HG02973 (cell line): ENCODE measurements at regions not wholly inside any gene's neighbourhood (a gene's known extent, or its start where the extent isn't known, plus 50 kb on each side); places are given as distances from the start of the nearest gene placed in this dataset.
A peak's percentile ranks its signal among the peaks of the same experiment; 100 is the strongest.

Experiments
- ATAC-seq: cut with Tn5 transposase; IDR thresholded peaks from one replicate; pipeline ENCODE4 v1.9.1; 2021; ENCODE audit warnings: moderate library complexity; ENCODE audit not compliant: unreplicated experiment

DNA sequence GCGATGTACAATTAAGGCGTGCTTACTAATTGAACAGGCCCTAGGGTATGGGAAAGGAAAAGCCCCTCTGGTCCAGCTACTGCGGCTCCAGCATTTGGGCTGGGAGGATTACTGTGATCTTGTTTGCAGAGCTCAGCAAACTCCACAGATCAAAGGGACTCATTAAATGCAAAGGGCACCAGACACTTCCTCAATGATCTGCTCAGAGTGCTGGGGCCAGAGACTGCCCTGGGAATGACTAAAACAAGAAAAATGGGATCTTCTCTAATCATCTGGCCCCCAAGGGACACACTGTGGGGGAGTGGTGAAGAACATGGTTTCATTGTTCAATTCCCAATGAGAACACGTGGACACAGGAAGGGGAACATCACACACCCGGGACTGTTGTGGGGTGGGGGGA is 85.0 kb downstream of the MARCHF4 start:
- ATAC-seq: no peak

DNA sequence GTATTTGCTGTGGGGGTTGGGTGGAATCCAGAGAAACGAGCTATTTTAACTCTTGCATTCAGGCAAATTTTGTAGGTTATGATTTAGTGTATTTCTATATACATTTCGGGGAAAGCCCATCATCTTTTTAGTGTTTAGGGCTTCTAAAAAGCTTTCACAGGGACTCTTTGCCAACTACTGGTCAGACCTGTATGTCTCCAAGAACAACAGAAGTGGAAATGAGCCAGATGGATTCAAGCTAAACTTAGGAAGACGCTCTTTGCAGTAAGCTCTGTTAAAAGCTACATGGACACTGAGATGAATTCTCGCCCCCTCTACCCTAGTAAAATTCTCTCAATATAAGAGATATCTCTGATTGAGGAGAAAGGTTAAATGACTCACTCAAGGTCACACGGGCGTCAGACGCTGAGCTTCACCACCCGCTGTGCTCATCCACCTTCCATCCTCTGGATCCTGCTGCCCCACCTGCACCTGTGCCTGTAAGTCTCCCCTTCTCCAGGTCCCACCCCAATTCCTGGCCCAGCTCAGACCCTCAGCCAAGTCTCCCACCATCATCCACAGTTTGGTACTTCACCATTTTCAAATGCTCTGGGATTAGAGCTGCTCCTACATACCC is 85.6 kb downstream of the MARCHF4 start:
- no peak for ATAC-seq

DNA sequence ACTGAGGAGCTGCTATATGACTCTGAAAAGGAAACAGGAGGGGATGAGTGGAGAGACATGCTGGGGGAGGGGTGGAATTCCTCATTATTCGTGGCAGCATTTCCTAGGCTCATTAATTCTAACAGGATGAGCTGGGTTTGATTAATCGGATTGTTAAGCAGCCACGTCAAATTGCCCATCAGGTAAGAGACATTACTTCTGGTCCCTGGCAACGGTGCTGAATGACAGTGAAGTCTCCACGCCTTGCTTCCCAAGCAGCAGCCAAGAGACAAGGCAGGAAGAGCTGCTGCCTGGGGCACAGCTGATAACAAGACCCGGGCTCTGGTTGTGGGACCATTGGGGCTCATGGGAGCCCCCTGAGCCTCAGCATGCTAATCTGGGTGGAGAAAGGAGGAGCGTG is 86.6 kb downstream of the MARCHF4 start:
- no peak for ATAC-seq

DNA sequence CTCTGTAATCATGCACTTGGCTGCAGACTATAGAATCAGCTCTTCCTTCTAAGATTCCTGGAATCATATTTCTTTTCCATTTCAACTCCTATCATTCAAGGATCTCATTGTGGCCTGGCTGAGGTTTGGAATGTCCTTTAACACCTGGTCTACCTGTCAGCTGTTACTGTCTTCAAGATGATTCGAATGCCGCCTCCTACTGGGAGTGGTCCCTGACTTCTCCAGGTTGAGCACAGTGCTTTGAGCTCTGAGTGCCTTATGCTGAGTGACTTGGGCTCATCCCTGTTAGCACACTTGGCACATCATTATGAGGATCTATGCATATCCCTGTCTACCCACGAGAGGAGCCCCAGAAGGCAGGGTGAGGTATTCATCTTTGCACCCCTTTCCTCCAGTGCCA is 87.6 kb downstream of the MARCHF4 start:
- no peak for ATAC-seq

DNA sequence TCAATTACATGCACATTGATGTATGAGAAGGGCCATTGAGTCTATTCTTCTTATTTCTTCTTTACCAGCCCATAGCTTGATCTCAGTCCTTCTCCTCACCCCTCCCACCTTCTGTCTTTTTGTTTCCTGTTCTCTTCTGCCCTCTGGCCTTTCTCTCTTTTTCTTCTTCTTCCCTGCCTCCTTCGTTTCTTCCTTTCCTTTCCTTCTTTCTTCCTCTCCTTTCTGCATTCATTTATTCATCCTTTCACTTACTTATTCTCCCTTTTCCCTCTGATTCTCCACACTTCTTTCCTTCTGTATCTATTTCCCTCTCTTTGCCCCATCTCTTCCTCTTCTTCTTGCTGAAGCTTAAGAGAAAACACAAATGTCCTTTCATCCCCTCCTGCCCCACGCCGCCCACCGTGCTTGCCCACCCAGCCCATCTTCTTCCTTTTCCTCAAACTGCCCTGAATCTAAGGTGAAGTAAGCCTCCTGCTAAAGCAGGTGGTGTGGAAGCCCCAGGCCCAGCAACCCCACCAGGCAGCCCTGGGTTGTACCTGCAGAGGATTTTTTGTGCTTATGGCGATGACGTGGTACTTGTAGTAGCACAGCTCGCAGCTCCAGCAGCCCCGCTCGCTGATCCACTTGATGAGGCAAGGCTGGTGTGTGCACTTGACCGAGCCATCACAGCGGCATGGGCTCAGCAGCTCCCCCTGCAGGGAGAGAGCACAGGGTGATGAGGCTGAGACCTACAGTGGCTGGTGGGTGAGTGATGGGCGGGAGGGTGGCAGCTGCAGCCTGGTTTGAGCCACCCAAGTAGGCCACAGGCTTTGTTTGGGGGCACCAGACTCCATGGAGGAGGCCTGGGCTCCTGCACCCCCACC is 89.0 kb downstream of the MARCHF4 start:
- ATAC-seq: peak; percentile 73

DNA sequence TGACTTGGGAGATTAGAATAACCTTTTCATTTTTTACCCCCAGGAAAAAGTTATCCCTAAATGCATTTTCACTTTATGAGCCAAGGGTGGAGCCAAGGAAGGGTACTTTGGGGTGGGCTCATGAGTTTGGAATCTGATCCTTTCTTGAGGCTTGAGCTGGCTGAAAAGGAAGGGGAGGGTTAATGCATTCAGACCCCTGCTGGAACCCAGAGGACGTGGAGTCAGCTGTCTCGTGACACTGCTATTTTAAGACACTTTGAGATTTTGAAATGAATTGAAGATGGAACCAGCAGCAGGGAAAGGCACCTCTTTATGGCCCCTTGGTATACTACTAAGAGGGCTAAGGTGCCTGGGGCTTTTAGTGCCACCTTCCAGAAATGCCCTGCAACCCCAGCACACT is 90.4 kb downstream of the MARCHF4 start:
- ATAC-seq: no peak

DNA sequence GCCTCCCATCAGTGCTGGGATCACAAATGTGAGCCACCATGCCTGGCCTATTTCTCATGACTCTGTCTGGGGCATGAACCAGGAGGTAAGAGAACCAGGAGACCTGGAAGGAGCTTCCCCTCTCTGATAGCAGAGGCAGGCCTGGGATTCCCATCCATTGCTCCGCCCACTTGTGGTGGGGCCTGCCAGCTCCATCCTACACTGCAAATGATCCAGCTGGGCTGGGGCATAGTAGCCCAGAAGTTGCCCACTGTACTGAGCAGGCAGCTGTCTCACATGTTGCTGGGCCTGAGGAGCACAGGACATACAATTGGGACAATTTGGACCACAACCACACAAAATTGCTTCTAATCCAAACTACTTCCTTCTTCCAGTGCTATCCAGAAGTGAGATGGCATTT is 91.0 kb downstream of the MARCHF4 start:
- ATAC-seq: no peak

DNA sequence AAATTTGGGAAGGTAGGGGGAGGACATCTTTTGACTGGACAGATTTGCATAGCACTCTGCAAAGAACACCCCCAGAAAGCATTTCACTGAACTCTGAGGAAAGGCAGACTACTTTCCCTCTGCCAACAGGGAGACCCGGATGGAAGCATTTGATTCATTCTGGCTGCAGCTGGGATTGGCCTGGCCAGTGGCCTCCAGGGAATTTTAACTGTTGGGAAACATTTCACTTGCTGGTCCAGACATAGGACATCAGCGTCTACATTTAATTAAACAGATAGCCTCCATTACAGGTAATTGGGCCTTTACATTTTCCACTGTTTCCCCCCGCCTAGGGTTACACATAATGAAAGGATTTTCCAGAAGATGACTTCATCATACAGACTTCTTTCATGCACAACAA is 92.8 kb downstream of the MARCHF4 start:
- ATAC-seq: no peak

DNA sequence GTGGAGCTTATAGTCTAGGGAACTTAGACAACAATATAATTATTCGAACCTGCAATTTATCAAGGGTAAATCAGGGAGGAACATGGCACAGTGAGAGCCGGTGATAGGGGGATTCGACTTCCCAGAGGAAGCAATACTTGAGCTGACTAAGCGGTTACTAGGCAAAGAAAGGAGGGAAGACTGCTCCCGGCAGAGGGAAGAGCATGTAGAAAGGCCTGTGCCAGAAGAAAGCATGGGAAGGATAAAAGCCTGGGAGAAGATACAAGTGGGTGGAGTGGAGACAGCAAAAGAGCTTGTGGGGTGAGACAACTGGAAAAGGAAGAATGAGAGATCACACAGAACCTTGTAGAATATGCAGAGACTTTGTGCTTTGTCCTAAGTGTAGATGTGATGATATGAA is 93.3 kb downstream of the MARCHF4 start:
- ATAC-seq: no peak

DNA sequence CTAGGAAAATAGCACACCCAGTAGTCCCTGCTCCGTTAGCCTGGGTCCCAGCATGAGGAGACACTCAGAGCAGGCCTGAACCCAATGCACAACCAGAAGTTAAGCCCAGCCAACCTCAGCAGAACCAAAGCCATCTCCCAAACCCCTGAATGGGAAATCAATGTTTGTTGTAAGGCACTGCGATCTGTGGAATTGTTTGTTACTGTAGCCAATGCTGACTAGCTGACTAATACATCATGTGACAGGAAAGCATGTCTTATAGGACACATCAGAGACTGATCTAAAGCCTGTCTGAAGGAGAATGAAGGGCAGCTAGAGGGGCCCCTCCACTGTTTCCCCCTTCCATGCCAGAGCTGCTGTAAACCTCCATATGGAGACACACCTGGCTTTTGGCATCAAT is 96.4 kb downstream of the MARCHF4 start:
- ATAC-seq: no peak

DNA sequence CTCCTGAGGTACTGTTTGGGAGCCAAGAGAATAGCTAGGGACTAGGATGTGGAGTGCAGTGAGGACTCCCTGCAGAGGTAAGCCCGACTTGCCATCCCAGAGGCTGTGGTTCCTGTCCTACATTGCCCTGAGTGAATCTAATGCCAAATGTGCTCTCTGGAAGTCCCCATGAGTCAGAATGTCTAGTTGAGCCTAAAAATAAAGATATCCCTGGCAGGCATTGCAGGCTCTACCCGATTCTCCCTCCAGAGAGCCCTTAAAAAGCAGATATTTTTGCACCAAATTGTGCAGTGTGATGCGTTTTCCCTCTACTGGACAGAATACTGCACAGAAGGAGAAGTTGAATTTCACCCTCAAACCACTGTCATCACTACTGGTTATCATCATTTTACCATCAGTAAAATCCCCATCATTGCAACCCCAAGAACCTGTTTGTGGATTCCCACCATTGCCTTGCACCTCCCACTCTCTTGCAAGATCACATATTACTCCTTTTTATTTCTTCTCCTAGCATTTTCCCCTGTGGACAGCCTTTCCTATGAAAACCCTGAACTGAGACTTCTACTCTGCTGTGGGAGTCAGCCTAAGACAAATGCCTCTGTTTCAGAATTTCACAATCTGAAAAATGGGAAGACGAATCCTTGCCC is 98.0 kb downstream of the MARCHF4 start:
- ATAC-seq: no peak

DNA sequence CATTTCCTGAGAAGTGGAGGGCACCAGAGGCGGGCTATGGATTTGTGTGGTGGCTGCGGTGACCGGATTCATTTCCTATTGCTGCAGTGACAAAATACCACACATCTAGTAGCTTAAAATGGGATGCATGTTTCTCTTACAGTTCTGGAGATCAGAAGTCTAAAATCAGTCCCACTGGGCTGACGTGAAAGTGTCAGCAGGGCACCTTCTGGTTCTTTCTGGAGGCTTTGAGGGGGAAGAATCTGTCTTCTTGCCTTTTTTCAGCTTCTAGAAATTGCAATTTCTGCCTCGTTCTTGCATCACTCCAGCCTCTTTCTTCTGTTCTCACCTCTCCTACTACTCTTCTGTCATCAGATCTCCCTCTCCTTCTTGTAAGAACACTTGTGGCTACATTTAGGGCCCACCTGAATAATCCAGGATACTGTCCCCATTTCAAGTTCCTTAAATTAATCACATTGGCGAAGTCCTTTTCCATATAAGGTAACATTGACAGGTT is 111.2 kb downstream of the MARCHF4 start:
- ATAC-seq: no peak

DNA sequence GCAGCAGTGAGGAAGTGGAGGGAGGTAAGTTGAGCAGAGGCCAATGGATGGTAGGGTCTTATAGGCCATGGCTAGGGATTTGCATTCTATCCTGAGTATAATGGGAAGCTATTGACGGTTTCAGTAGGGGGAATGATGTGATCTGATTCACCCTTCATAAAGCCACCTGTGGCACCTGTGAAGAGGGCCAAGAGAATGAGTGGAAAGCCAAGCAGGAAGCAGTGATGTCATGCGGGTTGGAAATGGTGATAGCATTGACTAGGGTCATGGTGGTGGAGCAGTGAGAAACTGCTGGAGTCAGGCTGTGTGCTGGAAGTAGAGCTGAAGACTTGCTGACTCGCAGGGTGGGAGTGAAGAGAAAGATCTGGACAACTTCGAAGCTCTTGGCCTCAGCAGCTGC is 111.7 kb downstream of the MARCHF4 start:
- no peak for ATAC-seq

DNA sequence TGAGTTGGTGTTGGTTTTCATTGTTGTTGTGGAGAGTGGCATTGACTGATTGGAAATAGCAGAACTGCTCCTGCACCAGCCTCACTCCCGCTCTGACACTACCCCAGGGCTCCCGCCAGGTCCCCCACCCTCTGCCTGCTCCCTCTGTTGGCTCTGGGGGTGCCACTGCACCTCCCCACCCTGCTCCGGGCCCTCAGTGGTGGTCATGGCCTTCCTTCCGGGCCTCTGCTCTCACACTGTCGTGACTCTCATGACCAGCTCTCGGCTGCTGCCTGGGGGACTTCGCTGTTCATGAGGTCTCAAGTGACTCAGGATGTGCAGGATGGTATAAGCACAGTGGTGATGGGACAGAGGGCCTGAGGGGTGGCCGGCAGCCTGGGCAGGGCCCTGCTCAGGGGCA is 113.2 kb downstream of the MARCHF4 start:
- no peak for ATAC-seq

DNA sequence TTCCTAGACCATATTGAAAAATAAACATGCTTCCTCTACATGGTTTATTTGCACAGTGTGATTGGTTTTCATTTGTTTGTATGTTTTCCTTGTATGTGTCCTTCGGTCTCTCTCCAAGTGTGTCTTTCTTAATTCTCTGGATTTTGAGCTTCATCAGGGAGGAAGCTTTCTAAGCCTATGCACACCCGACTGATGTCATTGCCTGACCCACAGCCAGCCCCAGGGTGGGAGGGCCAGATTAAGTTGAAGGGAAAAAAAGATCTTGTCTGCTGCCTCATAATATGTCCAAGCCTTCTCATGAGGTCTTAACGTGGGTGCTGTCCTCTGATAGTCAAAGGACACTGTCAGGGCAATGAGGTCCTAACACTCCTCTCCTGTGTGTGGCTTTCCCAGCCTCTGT is 115.2 kb downstream of the MARCHF4 start:
- ATAC-seq: no peak
